ENCODE measurements at regions not wholly inside any gene's neighbourhood (a gene's known extent, or its start where the extent isn't known, plus 50 kb on each side); places are given as distances from the start of the nearest gene placed in this dataset.

DNA sequence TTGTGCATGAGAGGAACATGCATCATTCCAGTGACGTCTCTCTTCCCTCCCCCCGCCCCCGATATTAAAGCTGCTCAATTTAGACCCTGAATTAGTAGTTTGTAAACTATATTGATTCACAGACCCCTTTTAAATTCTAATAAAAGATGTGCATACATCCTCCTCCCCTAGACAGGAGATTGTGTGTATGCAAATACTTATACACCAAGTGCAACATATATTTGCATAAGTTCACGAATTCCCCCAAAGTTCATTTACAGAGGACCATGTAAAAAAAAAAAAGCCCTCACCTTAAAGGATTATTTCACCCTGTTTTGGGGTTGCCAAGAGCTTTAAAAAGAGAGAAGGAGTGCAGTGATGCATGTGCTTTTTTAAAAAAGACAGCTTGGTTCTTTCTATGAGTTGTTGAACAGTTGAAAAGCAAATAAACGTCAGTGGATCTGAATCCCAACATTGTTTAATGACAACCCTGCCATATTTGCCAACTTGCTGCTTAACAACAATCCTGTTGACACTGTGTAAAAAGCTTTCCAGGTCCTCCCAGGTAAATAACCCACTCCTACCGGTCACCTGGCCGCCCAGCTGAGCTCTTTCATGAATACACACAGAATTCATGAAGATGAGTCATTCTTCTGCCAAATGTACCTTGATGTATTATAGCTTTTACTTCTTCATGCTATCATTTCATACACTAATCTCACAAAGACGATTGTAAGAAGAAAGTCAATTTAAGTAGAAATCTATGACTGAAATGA lies 211.5 kb downstream of the IKZF2 start:
- H3K4me3 ChIP-seq: no peak overlapping the region
- peaks cover 0 to 14% (median 8%) of the 10 kb centered on the region in 9 donors for H3K4me1 ChIP-seq
- no peak for ATAC-seq
- no peaks in the 10 kb centered on the region for H3K36me3 ChIP-seq
- intact Hi-C loops (cut with DNase I): loop anchor here in 1 of 10 donors (10.0 kb wide), 1 partner anchor 125 kb away; no protein-coding TSS in a partner anchor
- no peaks in the 10 kb centered on the region for H3K9me3 ChIP-seq
- WGBS, 2 donors: 61 to 65% methylated on average over 8 of the region's 8 CpGs
- TF ChIP-seq, protein P1, sequence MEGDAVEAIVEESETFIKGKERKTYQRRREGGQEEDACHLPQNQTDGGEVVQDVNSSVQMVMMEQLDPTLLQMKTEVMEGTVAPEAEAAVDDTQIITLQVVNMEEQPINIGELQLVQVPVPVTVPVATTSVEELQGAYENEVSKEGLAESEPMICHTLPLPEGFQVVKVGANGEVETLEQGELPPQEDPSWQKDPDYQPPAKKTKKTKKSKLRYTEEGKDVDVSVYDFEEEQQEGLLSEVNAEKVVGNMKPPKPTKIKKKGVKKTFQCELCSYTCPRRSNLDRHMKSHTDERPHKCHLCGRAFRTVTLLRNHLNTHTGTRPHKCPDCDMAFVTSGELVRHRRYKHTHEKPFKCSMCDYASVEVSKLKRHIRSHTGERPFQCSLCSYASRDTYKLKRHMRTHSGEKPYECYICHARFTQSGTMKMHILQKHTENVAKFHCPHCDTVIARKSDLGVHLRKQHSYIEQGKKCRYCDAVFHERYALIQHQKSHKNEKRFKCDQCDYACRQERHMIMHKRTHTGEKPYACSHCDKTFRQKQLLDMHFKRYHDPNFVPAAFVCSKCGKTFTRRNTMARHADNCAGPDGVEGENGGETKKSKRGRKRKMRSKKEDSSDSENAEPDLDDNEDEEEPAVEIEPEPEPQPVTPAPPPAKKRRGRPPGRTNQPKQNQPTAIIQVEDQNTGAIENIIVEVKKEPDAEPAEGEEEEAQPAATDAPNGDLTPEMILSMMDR (IDR thresholded peaks at IDR 0.05): no peak
- no peak for DNase-seq
- H3K27ac ChIP-seq: no peak overlapping the region
- no peaks in the 10 kb centered on the region for H3K27me3 ChIP-seq

DNA sequence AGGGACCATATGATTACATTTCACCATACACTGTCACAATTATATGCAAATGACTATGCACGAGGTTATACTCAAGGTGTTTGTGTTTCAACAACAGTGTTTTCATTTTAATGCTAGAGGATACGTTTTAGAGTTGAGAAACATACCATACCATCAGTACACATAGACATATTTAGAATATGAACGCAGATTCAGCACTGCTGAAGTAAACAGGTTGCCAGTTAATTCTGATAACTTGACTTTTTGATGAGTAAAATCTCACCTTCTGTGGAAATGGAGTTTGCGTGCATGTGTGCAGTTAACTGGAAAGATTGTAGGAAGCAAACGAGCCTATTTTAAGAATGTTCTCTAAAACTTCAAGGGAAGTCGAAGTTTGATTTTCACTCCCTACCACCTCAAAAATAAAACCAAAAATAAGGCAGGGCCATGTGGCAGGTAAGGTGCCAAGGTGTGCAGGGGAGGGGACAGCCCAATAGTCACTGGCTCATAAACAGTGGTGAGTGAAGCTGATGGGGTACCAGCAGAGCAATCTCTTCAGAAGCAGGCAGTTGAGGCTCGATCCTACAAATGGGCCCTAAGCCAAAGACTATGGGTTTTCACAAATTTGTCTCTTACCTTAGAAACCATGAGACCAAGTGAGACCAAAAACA lies 213.1 kb downstream of the IKZF2 start:
- H3K27ac ChIP-seq: no peak overlapping the region
- DNase-seq: no peak
- no peaks in the 10 kb centered on the region for H3K36me3 ChIP-seq
- intact Hi-C loops (cut with DNase I): no loop called here
- TF ChIP-seq, protein P1 (IDR thresholded peaks at IDR 0.05): no peak
- H3K9me3 ChIP-seq: no peaks in the 10 kb centered on the region
- H3K4me1 ChIP-seq: peaks cover 0 to 14% (median 8%) of the 10 kb centered on the region in 9 donors
- H3K27me3 ChIP-seq: no peaks in the 10 kb centered on the region
- ATAC-seq: no peak
- H3K4me3 ChIP-seq: no peak overlapping the region
- 83 to 88% methylated on average over 7 of the region's 7 CpGs for WGBS, 2 donors

DNA sequence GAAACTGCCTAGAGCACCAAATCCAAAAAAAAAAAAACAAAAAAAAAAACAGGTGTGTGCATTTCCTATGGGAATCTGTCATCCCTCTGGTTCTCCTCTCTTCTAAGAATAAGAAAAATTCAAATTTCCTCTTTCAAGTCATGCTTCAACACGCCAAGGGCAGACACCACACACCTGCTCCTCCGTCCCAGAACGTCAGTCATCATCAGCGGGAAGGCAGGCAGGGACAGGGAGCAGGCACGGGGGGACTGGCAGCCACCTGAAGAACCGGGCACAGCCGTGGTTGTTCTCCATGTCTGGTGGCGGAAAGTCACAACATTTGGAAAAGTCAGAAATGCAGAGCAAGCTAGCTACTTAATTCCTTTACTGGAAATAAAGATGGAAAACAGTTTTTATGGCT lies 214.8 kb downstream of the IKZF2 start:
- DNase-seq: no peak
- 81 to 91% methylated on average over 8 of the region's 8 CpGs for WGBS, 2 donors

DNA sequence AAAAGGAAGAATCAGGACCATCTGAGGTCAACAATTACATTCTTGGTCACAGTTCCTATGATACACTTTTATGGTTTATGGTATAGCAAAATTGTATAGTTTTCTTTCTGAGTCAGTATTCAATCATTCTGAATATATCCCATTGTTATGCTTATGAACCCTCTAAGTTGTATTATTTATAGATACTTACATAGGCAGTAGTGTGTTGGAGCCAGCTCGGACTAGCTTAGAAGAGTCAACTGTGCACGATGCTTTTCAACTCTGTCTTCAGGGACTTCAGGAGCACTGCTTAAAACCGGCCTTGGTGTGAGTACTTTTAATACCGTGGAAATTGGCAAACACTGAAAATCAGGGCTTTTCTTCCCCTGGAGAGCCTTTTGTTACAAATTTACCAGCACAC lies 215.7 kb downstream of the IKZF2 start:
- H3K4me1 ChIP-seq: peaks cover 0 to 7% (median 3%) of the 10 kb centered on the region in 9 donors
- H3K27me3 ChIP-seq: no peaks in the 10 kb centered on the region
- no peaks in the 10 kb centered on the region for H3K9me3 ChIP-seq
- TF ChIP-seq, protein P1 (IDR thresholded peaks at IDR 0.05): no peak
- H3K27ac ChIP-seq: no peak overlapping the region
- WGBS, 2 donors: 53 to 67% methylated on average over 4 of the region's 4 CpGs
- DNase-seq (no peak), ATAC-seq (peak in 2 of 8 donors; percentile 68 to 74)
- H3K4me3 ChIP-seq: no peak overlapping the region
- intact Hi-C loops (cut with DNase I): no loop called here
- H3K36me3 ChIP-seq: no peaks in the 10 kb centered on the region

More for the DNA sequence above, 214.8 kb downstream of the IKZF2 start:
- Histone ChIP-seq H3K9me3 (no peaks in the 10 kb centered on the region), H3K4me1 (peaks cover 0 to 14% (median 8%) of the 10 kb centered on the region in 9 donors), H3K4me3 (no peak overlapping the region), H3K27ac (no peak overlapping the region), H3K36me3 (no peaks in the 10 kb centered on the region), H3K27me3 (no peaks in the 10 kb centered on the region)
- ATAC-seq: no peak
- TF ChIP-seq, protein P1 (IDR thresholded peaks at IDR 0.05): no peak
- intact Hi-C loops (cut with DNase I): no loop called here
